SK-N-SH (cell line): ENCODE measurements at regions not wholly inside any gene's neighbourhood (a gene's known extent, or its start where the extent isn't known, plus 50 kb on each side); places are given as distances from the start of the nearest gene placed in this dataset.

Experiments
- CTCF ChIA-PET: fragments of 300-600, 350-600 bp; formaldehyde crosslinking; extraction: SDS; loops from one replicate; lab custom pipeline; 2021; lab: Yijun Ruan, JAX
- POLR2A ChIA-PET: fragments of 350-600 bp; sonication (Branson Sonifier 250); formaldehyde crosslinking; extraction: SDS; loops from one replicate; lab custom pipeline; 2020; ENCODE audit warnings: antibody characterized with exemption, inconsistent platforms; lab: Yijun Ruan, JAX
- DNase-seq: peaks from one replicate; pipeline ENCODE4 v3.0.0; 2012
- H2AFZ ChIP-seq: fragments of 200-600 bp; sonication (generic); 2 replicates; pipeline ENCODE4 v1.8.1; 2016; ENCODE audit warnings: antibody characterized with exemption, mild to moderate bottlenecking, low read depth
- H3F3A ChIP-seq: fragments of 200-600 bp; sonication (generic); replicated peaks from 2 replicates; pipeline ENCODE3; 2016; ENCODE audit warnings: antibody characterized with exemption, mild to moderate bottlenecking; ENCODE audit not compliant: insufficient read depth
- H3K27ac ChIP-seq, 2 experiments: fragments of 200-500 bp in 1 of 2; fragments of 200-600 bp in 1 of 2; sonication (Bioruptor generic) in 1 of 2; sonication (generic), shearing (Covaris generic) in 1 of 2; 2 replicates each; pipeline versions ENCODE4 v1.5.1 to v1.6.1; 2014 to 2016; ENCODE audit warnings: low read depth in 2 of 2, inconsistent platforms in 1 of 2, low read length in 1 of 2, mild to moderate bottlenecking in 1 of 2, mixed read lengths in 1 of 2
- H3K27me3 ChIP-seq: fragments of 200-600 bp; sonication (generic), shearing (Covaris generic); 2 replicates; pipeline ENCODE4 v1.6.1; 2016; ENCODE audit warnings: mixed run types; ENCODE audit not compliant: insufficient read depth
- H3K36me3 ChIP-seq, 2 experiments: fragments of 200-500 bp in 1 of 2; fragments of 200-600 bp in 1 of 2; sonication (Bioruptor generic) in 1 of 2; sonication (generic) in 1 of 2; replicated peaks in 1 of 2; 2 replicates each; pipeline versions ENCODE3 to v1.5.1; 2014 to 2016; ENCODE audit warnings: low read length in 1 of 2, mild to moderate bottlenecking in 1 of 2; ENCODE audit not compliant: insufficient read depth in 2 of 2, control insufficient read depth in 1 of 2
- H3K4me1 ChIP-seq, 2 experiments: fragments of 200-500 bp in 1 of 2; fragments of 200-600 bp in 1 of 2; sonication (Bioruptor generic) in 1 of 2; sonication (generic), shearing (Covaris generic) in 1 of 2; 2 replicates each; pipeline versions ENCODE4 v1.5.1 to v1.6.1; 2014 to 2016; ENCODE audit warnings: low read depth in 1 of 2, low read length in 1 of 2, mixed run types in 1 of 2; ENCODE audit not compliant: insufficient read depth in 2 of 2, control insufficient read depth in 1 of 2
- H3K4me2 ChIP-seq: fragments of 200-600 bp; sonication (generic), shearing (Covaris generic); 2 replicates; pipeline ENCODE4 v1.6.1; 2017; ENCODE audit warnings: mixed run types
- H3K4me3 ChIP-seq, 2 experiments: fragments of 200-500 bp in 1 of 2; fragments of 200-600 bp in 1 of 2; sonication (Bioruptor generic) in 1 of 2; sonication (generic), shearing (Covaris generic) in 1 of 2; 2 replicates each; pipeline versions ENCODE4 v1.5.1 to v1.8.1; 2014 to 2016; ENCODE audit warnings: low read depth in 2 of 2, inconsistent platforms in 1 of 2, low read length in 1 of 2, mild to moderate bottlenecking in 1 of 2, mixed read lengths in 1 of 2, moderate library complexity in 1 of 2
- H3K79me2 ChIP-seq: fragments of 200-600 bp; sonication (generic); 2 replicates; pipeline ENCODE4 v1.8.1; 2017; ENCODE audit warnings: mild to moderate bottlenecking; ENCODE audit not compliant: insufficient read depth
- H3K9ac ChIP-seq: fragments of 200-600 bp; sonication (generic); 2 replicates; pipeline ENCODE4 v1.6.1; 2017; ENCODE audit warnings: mixed run types
- H3K9me2 ChIP-seq: fragments of 200-600 bp; sonication (generic); 2 replicates; pipeline ENCODE4 v1.6.1; 2017; ENCODE audit warnings: mixed run types
- H3K9me3 ChIP-seq: fragments of 200-600 bp; sonication (generic); 2 replicates; pipeline ENCODE4 v1.6.1; 2017; ENCODE audit warnings: mixed run types, mild to moderate bottlenecking, moderate library complexity
- H4K20me1 ChIP-seq: fragments of 200-600 bp; sonication (generic); 2 replicates; pipeline ENCODE4 v1.6.1; 2017; ENCODE audit warnings: mild to moderate bottlenecking, mixed run types; ENCODE audit not compliant: insufficient read depth
- CHD2 ChIP-seq: fragments of 150-350 bp; IDR thresholded peaks from 2 replicates; pipeline ENCODE4 v1.6.1; 2018; ENCODE audit warnings: low read length; ENCODE audit not compliant: partially characterized antibody
- ELF1 ChIP-seq: IDR thresholded peaks from 2 replicates; pipeline ENCODE4 v1.4.0; 2012
- EP300 ChIP-seq, 2 experiments: IDR thresholded peaks; 2 replicates each; pipeline versions ENCODE4 v1.4.0 to v1.6.1; 2012; ENCODE audit warnings: borderline replicate concordance in 1 of 2, low read depth in 1 of 2, low read length in 1 of 2
- FOSL2 ChIP-seq: IDR thresholded peaks from 2 replicates; pipeline ENCODE4 v1.4.0; 2012; ENCODE audit warnings: low read depth, mild to moderate bottlenecking, moderate library complexity, borderline replicate concordance
- FOXJ3 ChIP-seq: sonication (generic); formaldehyde crosslinking; IDR thresholded peaks from 2 replicates; pipeline ENCODE4 v1.5.1; 2020; ENCODE audit warnings: mild to moderate bottlenecking, missing genetic modification reagents
- GATA2 ChIP-seq: sonication (generic); formaldehyde crosslinking; IDR thresholded peaks from 2 replicates; pipeline ENCODE4 v1.5.0; 2020; ENCODE audit warnings: mild to moderate bottlenecking, missing genetic modification reagents
- JUND ChIP-seq: IDR thresholded peaks from 2 replicates; pipeline ENCODE4 v1.4.0; 2012
- NFIC ChIP-seq: IDR thresholded peaks from 2 replicates; pipeline ENCODE4 v1.4.0; 2012; ENCODE audit warnings: borderline replicate concordance
- NRF1 ChIP-seq: IDR thresholded peaks from 2 replicates; pipeline ENCODE4 v1.6.1; 2012; ENCODE audit warnings: low read depth, mild to moderate bottlenecking, low read length
- POLR2AphosphoS5 ChIP-seq: IDR thresholded peaks from 2 replicates; pipeline ENCODE4 v1.6.1; 2012; ENCODE audit warnings: low read depth, low read length
- RFX5 ChIP-seq: IDR thresholded peaks from 2 replicates; pipeline ENCODE4 v1.6.1; 2012; ENCODE audit warnings: mild to moderate bottlenecking, improper control_type of control experiment, low read length
- RXRA ChIP-seq: IDR thresholded peaks from 2 replicates; pipeline ENCODE4 v1.4.0; 2012; ENCODE audit warnings: low read depth, mild to moderate bottlenecking, borderline replicate concordance
- SMC3 ChIP-seq: IDR thresholded peaks from 2 replicates; pipeline ENCODE4 v1.6.1; 2012; ENCODE audit warnings: low read depth, low read length, improper control_type of control experiment
- TAF1 ChIP-seq: IDR thresholded peaks from 2 replicates; pipeline ENCODE4 v1.6.1; 2012; ENCODE audit warnings: low read depth, mild to moderate bottlenecking, low read length, moderate library complexity, borderline replicate concordance
- TCF12 ChIP-seq: IDR thresholded peaks from 2 replicates; pipeline ENCODE4 v1.4.0; 2012
- TF ChIP-seq, protein P1 (sequence below): fragments of 150-350 bp; IDR thresholded peaks from 2 replicates; pipeline ENCODE4 v1.6.1; 2017; ENCODE audit warnings: antibody characterized with exemption, low read length, low read depth, borderline replicate concordance
- TF ChIP-seq, protein P2 (sequence below): IDR thresholded peaks from 2 replicates; pipeline ENCODE4 v1.4.0; 2012; ENCODE audit warnings: low read depth, borderline replicate concordance
- TF ChIP-seq, protein P3 (sequence below): IDR thresholded peaks from 2 replicates; pipeline ENCODE4 v1.6.1; 2012; ENCODE audit warnings: mild to moderate bottlenecking, low read depth, low read length, moderate library complexity
- TF ChIP-seq, protein P4 (sequence below): IDR thresholded peaks from 2 replicates; pipeline ENCODE4; 2012
- TF ChIP-seq, protein P5 (sequence below): IDR thresholded peaks from 2 replicates; pipeline ENCODE4 v1.4.0; 2012; ENCODE audit warnings: low read depth, borderline replicate concordance

DNA sequence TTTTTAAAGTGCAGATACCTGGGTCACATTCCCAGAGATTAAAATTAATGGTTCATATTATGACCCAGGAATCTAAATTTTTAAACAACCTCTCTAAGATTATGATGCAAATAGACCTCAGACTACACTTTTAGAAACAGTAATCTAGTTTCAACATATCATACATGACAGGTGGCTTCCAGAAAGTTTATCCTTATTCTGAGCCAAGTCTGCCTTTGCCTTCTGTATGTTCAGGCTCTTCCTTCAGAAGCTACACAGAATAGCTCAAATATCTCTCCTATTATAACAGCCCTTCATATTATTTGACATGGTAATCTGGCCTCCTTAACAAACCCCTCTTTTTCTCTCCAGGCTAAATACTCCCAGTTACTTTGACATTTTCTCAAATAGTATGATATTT, 101.9 kb downstream of the FZD1 start:
- Histone ChIP-seq H3K36me3 (no peaks in the 10 kb centered on the region), H3K9me3 (no peaks in the 10 kb centered on the region; the same call in 1 of the 2 replicates), H3F3A (no peaks in the 10 kb centered on the region), H2AFZ (no peak overlapping the region), H3K79me2 (no peaks in the 10 kb centered on the region), H3K9ac (no peak overlapping the region), H3K9me2 (no peaks in the 10 kb centered on the region), H4K20me1 (no peaks in the 10 kb centered on the region), H3K4me3 (no peak overlapping the region), H3K27me3 (no peaks in the 10 kb centered on the region; the same call in none of the 2 replicates), H3K4me2 (no peak overlapping the region), H3K4me1 (no peaks in the 10 kb centered on the region), H3K27ac (no peak overlapping the region)
- CTCF ChIA-PET = no interaction called here
- TF ChIP-seq ELF1 = no peak
- TF ChIP-seq, protein P1, sequence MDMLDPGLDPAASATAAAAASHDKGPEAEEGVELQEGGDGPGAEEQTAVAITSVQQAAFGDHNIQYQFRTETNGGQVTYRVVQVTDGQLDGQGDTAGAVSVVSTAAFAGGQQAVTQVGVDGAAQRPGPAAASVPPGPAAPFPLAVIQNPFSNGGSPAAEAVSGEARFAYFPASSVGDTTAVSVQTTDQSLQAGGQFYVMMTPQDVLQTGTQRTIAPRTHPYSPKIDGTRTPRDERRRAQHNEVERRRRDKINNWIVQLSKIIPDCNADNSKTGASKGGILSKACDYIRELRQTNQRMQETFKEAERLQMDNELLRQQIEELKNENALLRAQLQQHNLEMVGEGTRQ = no peak
- TF ChIP-seq, protein P2, sequence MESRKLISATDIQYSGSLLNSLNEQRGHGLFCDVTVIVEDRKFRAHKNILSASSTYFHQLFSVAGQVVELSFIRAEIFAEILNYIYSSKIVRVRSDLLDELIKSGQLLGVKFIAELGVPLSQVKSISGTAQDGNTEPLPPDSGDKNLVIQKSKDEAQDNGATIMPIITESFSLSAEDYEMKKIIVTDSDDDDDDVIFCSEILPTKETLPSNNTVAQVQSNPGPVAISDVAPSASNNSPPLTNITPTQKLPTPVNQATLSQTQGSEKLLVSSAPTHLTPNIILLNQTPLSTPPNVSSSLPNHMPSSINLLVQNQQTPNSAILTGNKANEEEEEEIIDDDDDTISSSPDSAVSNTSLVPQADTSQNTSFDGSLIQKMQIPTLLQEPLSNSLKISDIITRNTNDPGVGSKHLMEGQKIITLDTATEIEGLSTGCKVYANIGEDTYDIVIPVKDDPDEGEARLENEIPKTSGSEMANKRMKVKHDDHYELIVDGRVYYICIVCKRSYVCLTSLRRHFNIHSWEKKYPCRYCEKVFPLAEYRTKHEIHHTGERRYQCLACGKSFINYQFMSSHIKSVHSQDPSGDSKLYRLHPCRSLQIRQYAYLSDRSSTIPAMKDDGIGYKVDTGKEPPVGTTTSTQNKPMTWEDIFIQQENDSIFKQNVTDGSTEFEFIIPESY = no peak
- no peak for TF ChIP-seq NFIC
- TF ChIP-seq, protein P3, sequence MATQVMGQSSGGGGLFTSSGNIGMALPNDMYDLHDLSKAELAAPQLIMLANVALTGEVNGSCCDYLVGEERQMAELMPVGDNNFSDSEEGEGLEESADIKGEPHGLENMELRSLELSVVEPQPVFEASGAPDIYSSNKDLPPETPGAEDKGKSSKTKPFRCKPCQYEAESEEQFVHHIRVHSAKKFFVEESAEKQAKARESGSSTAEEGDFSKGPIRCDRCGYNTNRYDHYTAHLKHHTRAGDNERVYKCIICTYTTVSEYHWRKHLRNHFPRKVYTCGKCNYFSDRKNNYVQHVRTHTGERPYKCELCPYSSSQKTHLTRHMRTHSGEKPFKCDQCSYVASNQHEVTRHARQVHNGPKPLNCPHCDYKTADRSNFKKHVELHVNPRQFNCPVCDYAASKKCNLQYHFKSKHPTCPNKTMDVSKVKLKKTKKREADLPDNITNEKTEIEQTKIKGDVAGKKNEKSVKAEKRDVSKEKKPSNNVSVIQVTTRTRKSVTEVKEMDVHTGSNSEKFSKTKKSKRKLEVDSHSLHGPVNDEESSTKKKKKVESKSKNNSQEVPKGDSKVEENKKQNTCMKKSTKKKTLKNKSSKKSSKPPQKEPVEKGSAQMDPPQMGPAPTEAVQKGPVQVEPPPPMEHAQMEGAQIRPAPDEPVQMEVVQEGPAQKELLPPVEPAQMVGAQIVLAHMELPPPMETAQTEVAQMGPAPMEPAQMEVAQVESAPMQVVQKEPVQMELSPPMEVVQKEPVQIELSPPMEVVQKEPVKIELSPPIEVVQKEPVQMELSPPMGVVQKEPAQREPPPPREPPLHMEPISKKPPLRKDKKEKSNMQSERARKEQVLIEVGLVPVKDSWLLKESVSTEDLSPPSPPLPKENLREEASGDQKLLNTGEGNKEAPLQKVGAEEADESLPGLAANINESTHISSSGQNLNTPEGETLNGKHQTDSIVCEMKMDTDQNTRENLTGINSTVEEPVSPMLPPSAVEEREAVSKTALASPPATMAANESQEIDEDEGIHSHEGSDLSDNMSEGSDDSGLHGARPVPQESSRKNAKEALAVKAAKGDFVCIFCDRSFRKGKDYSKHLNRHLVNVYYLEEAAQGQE = no peak
- TF ChIP-seq JUND = no peak
- no peak for TF ChIP-seq POLR2AphosphoS5
- TF ChIP-seq, protein P4, sequence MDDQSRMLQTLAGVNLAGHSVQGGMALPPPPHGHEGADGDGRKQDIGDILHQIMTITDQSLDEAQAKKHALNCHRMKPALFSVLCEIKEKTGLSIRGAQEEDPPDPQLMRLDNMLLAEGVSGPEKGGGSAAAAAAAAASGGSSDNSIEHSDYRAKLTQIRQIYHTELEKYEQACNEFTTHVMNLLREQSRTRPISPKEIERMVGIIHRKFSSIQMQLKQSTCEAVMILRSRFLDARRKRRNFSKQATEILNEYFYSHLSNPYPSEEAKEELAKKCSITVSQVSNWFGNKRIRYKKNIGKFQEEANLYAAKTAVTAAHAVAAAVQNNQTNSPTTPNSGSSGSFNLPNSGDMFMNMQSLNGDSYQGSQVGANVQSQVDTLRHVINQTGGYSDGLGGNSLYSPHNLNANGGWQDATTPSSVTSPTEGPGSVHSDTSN = no peak
- TF ChIP-seq RFX5 = no peak
- TF ChIP-seq, protein P5, sequence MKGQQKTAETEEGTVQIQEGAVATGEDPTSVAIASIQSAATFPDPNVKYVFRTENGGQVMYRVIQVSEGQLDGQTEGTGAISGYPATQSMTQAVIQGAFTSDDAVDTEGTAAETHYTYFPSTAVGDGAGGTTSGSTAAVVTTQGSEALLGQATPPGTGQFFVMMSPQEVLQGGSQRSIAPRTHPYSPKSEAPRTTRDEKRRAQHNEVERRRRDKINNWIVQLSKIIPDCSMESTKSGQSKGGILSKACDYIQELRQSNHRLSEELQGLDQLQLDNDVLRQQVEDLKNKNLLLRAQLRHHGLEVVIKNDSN = no peak
- no peak for TF ChIP-seq CHD2
- no peak for TF ChIP-seq FOSL2
- TF ChIP-seq EP300 (IDR thresholded peaks at IDR 0.05; ENCODE audit: borderline replicate concordance in 1 of 2, low read depth in 1 of 2, low read length in 1 of 2) = no peak
- TF ChIP-seq FOXJ3 = no peak
- no peak for TF ChIP-seq RXRA
- no peak for TF ChIP-seq TAF1
- TF ChIP-seq GATA2 = no peak
- TF ChIP-seq SMC3 = no peak
- no peak for TF ChIP-seq TCF12
- no peak for TF ChIP-seq NRF1
- POLR2A ChIA-PET = no interaction called here
- DNase-seq = no peak
